ENCODE measurements at regions not wholly inside any gene's neighbourhood (a gene's known extent, or its start where the extent isn't known, plus 50 kb on each side); places are given as distances from the start of the nearest gene placed in this dataset.

- TF ChIP-seq GATA2 (IDR thresholded peaks at IDR 0.05; ENCODE audit: low read depth, low read length), result no peak
- no peak for TF ChIP-seq GATA3 (IDR thresholded peaks at IDR 0.05; ENCODE audit: low read depth, low read length)
Observed at GRCh38 chr5:162514116-162514515, 446.5 kb downstream of the GABRG2 start.

Data from SH-SY5Y (cell line).